ENCODE measurements at regions not wholly inside any gene's neighbourhood (a gene's known extent, or its start where the extent isn't known, plus 50 kb on each side); places are given as distances from the start of the nearest gene placed in this dataset.
"Not testable (repeated sequence)": the region's sequence is repeated elsewhere in the genome, so short reads cannot be mapped to it uniquely, and the experiment has no call there.

DNA sequence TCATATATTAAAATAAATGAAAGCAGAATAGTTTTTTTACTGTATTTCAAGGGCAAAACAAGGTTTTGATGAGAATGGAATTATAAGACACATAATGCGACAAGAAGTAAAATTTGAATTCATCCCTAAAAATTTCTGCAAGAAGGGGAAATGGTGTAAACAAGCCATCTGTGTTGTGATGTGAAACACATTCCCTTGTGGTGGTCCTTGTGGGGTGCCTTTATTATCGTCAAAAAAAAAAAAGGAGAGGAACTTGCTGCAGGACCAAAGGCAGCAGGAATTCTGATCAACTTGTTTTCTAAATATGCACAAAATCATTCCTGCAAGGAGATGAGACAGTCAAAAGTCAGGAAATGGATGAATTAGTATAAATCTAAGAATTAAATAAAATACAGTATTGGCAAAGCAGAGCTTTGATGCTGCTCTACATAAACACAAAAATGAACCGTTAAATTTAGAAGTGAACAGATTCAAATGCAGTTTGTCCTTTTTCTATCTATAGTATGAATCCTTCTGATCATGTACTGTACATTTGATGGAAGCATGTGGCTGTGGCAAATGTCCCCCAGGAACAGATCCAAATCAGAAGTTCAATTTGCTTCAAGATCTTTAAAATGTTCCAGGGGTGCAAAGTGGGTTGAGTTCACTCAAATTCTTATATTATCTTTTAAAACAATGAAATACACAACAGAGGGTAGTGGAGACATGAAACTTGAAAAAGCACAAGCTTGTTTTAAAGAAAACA, 818.8 kb downstream of the PLCL1 start:
- DNase-seq (ENCODE audit: low read depth), result no peak

DNA sequence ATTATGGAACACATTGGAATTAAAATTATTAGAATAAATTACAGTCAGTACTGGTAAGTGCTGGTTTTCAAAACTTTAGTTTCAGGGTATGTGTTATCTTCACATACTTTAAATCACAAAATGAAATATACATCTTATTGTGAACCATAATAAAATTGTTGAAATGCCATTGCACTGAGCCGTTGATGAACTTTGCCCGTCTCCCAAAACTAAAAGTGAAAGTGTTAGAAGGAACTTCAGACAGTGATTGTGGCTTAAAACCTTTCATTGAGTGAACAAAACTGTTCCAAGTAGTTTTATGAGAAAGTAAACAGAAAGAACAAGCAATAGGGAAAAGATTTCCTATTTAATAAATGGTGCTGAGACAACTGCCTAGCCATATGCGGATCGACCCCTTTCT, 811.6 kb downstream of the PLCL1 start:
- no peak for DNase-seq (ENCODE audit: low read depth)

DNA sequence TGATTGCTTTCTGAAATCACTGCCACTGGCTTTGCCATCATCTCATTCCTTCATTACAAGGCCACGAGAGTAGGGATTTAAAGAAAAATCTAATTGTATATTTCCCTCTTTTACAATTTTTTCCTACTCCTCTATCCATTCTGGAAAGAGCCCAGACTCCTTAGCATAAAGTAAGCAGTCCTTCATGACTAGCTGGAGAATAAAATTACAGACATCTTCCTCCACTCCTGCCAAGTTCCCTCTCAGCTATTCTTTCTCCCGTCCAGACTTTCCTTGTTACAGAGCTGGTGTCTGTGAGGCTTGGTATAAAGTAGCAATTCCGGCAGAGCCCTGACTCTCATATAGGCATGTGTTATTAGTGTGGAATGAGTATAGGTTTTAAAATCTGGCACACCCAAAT, 806.8 kb downstream of the PLCL1 start:
- DNase-seq (ENCODE audit: low read depth), result no peak

DNA sequence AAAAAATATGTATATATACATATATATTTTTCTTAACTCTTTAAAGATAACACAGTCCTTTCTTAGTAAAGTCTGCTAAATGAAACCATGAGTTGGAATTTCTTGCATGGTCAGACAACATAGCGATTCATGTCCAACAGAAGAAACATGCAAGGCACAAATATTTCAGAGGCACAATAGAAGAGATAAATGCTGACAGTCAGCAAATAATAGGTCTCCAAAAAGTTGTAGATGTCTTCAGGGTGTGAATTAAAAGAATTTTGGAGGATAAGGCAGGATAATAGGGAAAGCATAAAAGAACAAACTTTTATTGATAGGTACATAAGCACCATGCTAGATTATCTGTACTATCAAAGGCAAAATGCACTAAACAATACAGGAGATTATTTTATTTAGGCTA, 800.2 kb downstream of the PLCL1 start:
- no peak for DNase-seq (ENCODE audit: low read depth)

DNA sequence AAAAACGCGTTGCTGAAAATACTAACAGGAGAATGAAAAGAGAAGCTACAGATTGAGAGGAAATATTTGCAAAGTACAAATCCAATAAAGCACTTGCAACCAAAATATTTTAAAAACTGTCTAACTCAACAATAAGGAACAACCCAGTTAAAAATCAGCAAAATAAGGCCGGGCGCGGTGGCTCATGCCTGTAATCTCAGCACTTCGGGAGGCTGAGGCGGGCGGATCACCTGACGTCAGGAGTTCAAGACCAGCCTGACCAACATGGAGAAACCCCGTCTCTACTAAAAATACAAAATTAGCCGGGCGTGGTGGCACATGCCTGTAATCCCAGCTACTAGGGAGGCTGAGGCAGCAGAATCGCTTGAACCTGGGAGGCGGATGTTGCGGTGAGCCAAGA, 798.6 kb downstream of the PLCL1 start:
- DNase-seq (ENCODE audit: low read depth), result not testable (repeated sequence)

DNA sequence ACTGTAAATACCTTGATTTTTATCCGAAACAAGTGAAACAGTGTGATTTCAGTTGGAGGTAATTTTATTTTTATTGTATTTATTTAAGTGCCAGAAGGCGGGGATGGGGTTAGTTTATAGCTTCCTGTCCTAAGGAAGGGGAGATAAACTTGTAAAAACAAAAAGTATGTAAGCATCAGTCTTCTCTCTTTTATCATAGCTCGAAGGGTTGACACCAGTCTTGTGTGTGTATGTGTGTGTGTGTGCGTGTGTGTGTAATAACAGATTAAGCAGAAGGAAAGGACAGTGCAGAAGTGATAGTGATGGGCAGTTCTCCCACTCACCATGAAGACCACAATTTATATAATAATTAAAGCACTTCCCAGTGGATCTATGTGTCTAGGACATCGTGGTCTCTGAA, 793.3 kb downstream of the PLCL1 start:
- no peak for DNase-seq (ENCODE audit: low read depth)

DNA sequence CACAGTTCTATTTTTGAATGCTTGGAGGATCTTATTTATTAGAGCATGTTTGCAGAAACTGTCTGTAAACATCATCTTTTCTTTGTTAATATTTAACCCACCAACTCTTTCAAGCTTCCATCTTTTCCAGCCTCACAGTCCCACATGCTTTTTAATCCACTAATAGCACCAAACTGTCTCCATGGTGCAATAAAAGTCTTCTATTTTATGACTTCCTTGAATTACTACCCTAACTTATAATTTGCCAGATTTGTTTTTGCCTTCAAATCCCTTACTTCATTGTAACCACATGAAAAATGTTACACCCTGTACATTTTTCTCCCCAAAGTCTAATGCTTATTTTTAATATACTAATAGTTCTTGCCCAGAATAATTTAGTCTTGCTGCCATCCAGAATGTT, 792.6 kb downstream of the PLCL1 start:
- no peak for DNase-seq (ENCODE audit: low read depth)

DNA sequence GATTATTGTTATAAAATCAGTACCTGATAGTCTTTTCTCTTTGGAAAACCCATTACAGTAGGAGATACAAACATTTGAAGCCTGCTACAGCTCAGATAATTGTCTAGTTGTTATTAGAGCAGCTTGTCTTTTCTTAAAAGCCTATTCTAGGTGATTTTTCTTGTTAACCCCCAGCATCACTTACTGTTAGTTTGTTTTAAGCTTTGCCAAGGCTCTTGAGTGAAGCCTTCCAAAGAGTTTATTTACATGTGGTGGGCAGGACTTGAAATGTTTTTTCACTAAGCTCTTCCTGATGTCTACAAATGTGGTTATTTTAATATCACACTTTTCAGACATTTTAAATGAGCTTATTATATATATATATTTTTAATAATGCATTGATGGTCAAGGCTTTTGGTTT, 791.3 kb downstream of the PLCL1 start:
- no peak for DNase-seq (ENCODE audit: low read depth)

DNA sequence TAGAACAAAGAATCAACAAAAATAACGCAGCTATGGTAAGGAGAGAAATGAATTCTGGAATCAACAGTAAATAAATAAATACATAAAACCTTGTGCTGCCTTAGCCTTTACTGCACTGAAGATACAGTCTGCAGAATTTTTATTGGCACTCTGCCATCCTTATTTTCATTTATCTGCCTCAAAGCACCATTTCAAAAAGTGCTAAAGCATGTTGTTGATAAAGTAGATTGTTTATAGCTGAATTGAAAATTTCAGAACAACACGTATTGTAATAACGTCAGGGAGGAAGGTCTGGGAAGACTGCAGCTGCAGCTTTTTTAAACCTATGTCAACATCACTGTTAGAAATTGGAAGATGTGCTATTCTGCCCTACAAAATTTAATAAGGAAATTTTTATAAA, 787.2 kb downstream of the PLCL1 start:
- DNase-seq (ENCODE audit: low read depth), result no peak

DNA sequence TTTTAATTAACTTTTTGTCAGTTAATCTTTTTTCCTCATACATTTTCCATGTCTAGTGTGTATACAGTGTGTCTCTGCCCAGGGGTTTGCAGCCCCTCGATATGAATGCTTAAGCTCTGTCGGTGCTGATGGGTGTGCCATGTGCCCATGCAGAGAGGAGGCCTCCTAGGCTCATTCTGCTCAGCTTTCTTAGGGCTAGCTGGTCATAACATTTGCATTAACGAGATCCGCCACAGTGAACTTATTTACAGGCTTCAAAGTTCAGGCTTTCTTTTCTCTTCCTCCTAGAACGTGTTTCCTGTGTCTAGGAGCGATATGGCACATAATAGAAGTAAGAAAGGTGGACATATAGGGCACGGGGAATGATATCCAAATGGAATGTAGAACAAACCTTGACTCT, 783.3 kb downstream of the PLCL1 start:
- DNase-seq (ENCODE audit: low read depth), result no peak

DNA sequence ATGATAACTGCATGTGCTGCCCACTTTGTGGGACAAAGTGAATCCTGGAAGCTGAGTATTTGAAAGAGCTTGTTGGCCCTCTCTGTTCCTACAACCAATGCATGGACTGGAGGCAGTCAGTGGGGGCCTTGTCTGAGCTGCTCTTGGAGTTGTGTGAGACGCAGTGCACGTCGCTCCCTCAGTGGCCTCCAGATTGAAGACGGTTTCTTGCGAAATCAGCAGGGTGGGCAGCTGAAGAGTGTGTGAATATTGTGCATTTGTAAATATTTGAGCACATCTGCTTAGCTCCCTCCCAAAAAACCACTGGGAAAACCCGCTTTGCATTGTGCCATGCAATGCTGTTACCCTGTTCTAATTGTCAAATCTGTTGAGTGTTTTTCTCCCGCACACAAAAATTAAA, 782.8 kb downstream of the PLCL1 start:
- no peak for DNase-seq (ENCODE audit: low read depth)

DNA sequence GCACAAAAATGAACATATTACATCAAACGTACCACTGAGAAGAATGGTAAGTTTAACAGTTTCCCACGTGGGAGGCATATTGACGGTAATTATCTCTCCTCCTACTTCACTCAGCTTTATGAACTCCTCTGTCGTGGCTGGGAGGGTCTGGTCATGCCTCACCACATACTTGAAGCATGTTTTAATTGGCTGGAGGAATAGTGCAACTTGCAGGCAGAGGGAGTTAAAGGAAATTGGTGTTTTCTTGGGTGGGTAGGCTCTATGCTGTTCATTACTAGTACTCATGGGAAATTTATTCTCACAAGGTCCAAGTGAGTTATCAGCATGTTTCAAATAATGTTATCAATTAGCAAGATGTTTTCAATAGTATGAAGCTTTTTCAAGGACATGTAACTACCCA, 767.0 kb downstream of the PLCL1 start:
- DNase-seq (ENCODE audit: low read depth), result no peak

DNA sequence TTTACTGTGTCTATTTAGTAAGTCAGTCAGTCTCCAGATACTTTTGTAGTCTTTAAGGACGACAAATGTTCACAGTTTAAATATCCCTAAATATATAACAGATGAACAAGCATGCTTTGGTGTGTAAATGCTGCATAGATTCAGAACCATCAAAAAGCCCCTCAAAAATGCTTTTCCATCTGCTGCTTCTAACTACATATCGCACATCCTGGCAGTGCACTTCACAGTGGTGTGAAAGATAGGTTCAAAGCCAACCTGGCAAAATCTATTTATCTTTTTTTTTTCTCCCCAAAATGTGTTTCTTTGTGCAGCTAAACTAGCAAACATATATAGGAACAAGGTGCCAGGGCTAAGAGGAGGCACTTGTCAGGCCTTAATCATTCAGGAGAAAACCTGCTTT, 753.8 kb downstream of the PLCL1 start:
- no peak for DNase-seq (ENCODE audit: low read depth)

DNA sequence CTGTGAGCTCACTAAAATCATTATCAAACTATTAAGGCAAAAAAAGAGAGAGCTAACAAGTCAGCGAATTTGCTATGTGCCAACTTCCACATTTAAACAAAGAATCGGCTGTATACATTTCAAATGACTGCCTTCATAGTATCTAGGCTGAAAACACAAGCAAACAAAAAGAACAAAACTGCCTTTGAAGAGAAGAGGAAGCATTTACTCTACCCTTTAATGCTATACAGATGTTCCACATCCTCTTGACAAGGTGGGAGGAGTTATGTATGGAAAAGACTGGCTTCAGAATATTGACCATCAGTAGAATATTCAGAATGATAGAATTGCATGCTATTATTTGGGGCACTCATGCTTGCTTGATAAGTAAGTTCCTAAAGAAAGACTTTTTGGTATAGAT, 741.7 kb downstream of the PLCL1 start:
- DNase-seq (ENCODE audit: low read depth), result no peak

DNA sequence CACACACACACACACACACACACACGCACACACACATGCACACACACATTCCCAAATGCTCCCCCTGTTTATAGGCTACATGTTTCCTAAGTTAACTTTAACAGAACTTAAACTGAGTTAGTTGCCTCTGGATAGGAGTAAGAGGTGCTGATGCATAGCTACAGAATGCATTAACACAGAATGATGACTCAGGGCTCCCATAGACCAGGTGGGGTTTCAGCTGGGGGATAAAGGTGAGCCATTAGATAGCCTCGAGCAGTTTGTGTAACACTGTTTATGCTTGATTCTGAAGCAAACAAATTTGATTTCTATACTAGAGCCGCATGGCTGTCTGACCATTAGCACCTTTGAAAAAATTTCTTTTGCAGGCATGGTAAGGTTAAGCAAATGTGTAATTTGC, 741.0 kb downstream of the PLCL1 start:
- DNase-seq (ENCODE audit: low read depth), result no peak

DNA sequence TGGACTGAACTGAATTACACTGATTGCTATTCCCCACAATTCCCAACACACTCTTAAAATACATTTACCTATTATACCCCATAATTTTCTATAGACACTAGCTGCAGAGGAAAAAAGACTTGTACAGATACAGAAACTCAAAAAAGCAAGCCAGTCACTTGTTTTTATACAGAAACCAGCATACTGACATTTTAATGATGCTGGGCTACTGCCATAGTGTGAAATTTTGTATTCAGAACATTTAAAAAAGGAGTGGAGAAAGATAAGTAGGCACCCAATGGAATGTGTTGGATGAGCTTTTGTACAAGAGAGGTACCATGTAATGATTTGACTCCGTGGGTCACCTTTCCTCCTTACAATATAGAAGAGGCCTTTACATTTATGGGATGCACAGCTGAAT, 740.1 kb downstream of the PLCL1 start:
- no peak for DNase-seq (ENCODE audit: low read depth)

DNA sequence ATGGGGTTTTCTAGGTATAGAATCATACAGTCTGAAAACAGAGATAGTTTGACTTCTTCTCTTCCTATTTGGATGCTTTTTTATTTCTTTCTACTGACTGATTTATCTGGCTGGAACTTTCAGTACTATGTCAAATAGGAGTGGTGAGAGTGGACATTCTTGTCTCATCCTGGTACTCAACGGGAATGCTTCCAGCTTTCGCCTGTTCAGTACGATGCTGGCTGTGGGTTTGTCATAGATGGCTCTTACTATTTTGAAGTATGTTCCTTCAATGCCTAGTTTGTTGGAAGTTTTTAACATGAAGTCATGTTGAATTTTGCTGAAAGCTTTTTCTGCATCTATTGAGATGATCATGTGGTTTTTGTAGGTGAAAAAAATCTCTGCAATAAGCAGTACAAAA, 730.4 kb downstream of the PLCL1 start:
- no peak for DNase-seq (ENCODE audit: low read depth)

DNA sequence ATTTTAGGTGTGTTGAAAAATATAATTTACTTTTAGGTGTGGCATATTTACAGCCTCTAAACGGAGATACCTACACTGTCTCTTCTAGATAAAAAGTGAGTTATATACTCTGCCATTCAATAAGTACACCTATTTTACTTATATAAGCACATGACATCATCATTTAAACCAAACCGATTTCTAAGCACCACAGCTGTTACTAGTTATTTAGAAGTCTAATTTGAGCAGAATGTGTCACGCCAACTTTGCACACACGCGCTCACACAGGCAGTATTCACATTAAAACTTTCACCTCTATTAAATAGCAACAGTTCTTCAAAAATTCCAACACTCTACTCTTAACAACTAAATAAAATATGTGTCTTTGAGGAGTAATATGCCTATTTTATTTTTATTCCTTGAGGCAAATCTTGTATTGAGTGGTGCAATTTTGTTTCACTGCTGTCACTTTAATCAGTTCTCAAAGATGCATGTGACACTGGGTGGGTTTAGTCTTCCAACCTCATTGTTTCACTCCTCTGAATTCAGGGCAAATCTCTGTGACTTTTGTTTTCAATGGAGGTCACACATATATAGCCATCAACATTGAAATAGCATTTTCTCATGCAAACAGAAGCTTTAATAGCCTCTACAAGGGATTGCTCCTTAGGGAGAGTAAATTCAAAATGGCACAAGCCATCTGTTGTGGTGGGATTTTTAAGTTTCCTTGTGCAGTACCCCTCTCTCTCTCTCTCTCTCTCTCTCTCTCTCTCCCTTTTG, 721.0 kb downstream of the PLCL1 start:
- no peak for DNase-seq (ENCODE audit: low read depth)

DNA sequence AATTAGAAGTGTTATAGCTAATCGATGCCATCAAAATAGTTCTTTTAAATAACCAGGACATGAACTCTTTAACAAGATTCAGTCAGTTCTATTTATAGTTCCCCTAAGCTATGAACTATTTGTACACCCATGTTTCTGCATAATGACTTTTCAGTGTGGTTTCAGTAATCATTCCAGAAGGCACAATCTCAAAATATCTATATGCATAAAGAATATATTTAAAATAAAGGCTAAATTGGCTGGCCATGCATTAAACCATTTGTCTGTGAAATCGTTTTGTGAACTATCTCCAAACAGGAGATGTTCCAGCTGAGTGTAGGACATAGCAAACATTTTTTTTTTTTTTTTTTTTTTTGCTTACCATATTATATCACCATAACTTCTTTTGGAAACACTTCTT, 719.3 kb downstream of the PLCL1 start:
- DNase-seq (ENCODE audit: low read depth), result no peak

DNA sequence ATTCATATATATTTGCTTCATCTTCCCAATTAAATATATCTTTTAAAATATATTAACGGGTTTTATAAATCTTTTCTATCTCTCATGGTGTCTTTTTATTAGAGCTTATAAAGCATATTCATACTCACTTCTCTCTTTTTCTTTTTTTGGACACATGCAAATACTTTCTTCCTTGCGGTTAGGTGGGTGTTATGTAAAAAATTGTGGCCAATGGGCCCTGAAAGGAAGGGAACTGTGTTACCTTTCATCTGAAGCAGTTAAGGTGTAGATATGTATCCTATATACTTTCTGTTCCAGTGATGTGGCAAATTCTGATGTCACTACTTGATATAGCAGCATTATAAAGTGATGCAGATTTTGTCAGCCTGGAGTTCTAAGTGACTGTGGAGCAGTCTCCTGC, 714.5 kb downstream of the PLCL1 start:
- no peak for DNase-seq (ENCODE audit: low read depth)

DNA sequence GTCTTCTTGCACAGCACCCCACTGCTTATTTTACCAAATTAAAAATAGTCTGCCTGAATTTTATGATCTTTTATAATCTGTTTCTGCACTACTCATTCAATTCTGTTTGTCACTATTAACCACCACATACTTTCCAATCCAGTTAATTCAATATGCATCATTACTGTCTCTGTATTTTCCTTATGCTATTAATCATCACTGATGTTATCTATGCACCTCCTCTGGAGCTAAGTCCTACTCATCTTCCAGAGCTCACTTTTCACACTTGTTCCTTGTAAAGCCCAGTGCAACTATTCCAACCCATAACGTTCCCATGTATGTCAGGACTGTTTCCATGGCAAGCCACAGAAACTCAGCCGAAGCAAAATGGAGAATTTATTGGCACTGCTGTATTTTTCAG, 713.6 kb downstream of the PLCL1 start:
- no peak for DNase-seq (ENCODE audit: low read depth)

DNA sequence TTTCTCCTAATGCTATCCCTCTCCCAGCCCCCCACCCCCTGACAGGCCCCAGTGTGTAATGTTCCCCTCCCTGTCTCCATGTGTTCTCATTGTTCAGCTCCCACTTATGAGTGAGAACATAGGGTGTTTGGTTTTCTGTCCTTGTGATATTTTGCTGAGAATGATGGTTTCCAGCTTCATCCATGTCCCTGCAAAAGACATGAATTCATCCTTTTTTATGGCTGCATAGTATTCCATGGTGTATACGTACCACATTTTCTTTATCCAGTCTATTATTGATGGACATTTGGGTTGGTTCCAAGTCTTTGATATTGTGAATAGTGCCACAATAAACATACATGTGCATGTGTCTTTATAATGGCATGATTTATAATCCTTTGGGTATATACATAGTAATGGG, 704.2 kb downstream of the PLCL1 start:
- DNase-seq (ENCODE audit: low read depth), result not testable (repeated sequence)

DNA sequence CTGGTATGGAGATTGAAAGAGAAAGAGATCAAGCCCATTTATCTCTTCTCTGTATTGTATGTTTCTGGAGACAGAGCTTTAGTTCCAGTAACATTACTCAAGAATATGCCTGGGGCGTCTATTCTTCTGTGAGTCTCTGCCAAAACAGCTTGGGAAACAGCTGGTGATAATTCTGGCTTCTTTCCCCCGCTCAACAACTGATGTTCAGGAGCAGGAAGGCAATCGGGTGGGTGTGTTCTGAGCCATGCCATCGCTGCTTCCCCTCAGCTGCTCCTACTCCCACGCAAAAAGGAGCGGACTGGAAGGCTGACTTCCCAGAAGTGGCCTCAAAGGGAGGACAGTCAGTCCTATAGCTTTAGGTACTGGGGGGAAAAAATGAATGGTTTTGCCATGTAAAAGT, 695.1 kb downstream of the PLCL1 start:
- no peak for DNase-seq (ENCODE audit: low read depth)

DNA sequence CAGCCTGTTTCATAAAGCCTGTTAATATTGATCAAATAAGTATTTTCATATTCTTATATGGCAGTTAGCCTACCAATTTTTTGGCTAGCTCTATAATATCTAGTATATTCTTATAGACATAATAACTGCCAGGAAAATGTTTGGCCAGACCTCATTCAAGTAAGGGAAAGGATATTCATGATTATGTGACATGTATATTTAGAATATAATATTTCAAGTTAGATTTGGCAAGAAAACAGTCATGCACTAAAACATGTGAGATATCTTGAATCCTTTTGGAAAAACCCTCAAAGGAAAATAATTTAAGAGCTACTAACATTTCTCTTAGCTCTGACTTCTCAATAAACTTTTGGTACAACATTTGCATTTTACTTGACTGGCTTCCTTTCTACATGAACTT, 694.1 kb downstream of the PLCL1 start:
- DNase-seq (ENCODE audit: low read depth), result no peak
